Embryonic facial prominence (tissue), 1 donor: ENCODE measurements at regions not wholly inside any gene's neighbourhood (a gene's known extent, or its start where the extent isn't known, plus 50 kb on each side); places are given as distances from the start of the nearest gene placed in this dataset.

Experiments used
- DNase-seq: peaks from one replicate; pipeline ENCODE4 v3.0.0-alpha.2; 2016; ENCODE audit errors: extremely low spot score

DNA sequence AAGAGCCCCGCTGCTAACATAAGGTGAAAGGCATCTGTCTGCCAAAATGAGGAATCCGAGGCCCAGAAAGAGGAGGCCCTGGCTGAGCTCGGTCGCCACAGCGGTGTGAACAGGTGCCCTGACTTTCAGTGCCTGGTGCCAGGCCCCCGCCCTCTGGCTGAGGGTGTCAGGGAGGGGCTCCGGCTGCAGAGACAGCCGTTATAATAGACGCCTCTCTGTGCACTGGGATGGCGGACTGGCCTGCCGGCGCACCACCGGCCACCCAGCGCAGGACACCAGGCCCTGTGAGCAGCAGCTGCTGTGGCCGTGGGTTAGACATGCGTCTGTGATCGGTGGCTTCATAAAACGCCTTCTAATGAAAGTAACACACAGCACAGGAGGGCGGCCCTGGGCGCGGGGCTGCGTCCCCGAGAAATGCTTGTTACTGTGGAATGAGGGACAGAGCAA lies 51.4 kb upstream of the ACTRT2 start:
- DNase-seq: no peak

DNA sequence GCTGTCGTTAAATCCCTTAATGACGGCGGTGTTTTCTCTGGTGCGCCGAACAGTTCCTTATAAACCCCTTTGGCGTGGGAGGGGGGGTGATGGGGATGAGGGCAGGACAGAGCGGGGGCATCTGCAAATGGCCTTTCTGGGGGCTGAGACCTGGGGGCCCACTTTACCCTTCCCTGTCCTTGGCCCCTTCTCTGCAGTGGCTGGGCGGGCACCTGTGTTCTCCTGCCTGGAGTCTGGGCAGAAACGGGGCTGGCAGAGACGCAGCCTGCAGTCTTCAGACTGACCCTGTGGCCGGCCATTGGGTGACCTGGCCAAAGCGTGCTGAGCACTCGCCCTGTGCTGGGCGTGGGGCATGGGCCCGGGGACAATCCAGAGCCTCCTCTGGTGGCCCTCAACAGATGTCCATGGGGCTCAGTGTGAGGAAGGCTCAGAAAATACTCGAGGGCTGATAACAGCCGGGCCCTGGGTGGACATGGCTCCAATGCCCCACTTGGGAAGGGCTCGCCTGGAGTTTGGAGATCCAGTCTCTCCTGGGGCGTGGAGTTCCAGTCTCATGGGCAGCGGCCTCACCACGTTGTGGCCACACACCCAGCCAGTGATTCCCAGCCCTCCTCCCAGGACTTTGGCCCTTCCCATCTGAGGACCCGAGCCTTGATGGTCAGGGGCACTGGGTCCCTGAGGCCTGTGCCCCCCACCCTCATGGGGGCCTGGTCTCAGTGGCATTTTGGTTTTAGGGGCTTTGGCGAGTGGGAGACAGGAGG lies 50.8 kb upstream of the ACTRT2 start:
- no peak for DNase-seq

- no peak for DNase-seq
Observed at GRCh38 chr1:2971101-2971501, 50.2 kb upstream of the ACTRT2 start.
